A549 (cell line): ENCODE measurements at regions not wholly inside any gene's neighbourhood (a gene's known extent, or its start where the extent isn't known, plus 50 kb on each side); places are given as distances from the start of the nearest gene placed in this dataset.

Experiments
- ATAC-seq, 2 experiments: fragments of 200-7000 bp in 1 of 2; fragments of >200 bp in 1 of 2; cut with Nextera tagmentation in 1 of 2; cut with Tn5 transposase in 1 of 2; 3 replicates each; pipeline versions ENCODE4 v1.8.0 to v1.9.1; 2018 to 2020; ENCODE audit warnings: mild to moderate bottlenecking in 1 of 2, moderate library complexity in 1 of 2
- CTCF ChIA-PET: fragments of 300-600 bp; sonication (Branson Sonifier 250); formaldehyde crosslinking; extraction: SDS; loops from one replicate; lab custom pipeline; 2021; ENCODE audit warnings: antibody characterized with exemption, inconsistent platforms; lab: Yijun Ruan, JAX
- POLR2A ChIA-PET: fragments of 350-600 bp; formaldehyde crosslinking; extraction: SDS; loops from one replicate; lab custom pipeline; 2021; ENCODE audit warnings: antibody characterized with exemption, inconsistent platforms; lab: Yijun Ruan, JAX
- DNase-seq, 2 experiments: peaks; one replicate each; pipeline versions ENCODE4 v3.0.0 to v3.0.0-alpha.2; 2011 to 2016; ENCODE audit warnings: low read depth in 1 of 2, low spot score in 1 of 2
- FAIRE-seq: peaks from 2 replicates; lab custom pipeline; 2011; peaks lifted over from hg19 to GRCh38; lab: Jason Lieb, UNC
- H3K27ac ChIP-seq, 2 experiments: fragments of >200 bp; sonication (Bioruptor Twin); formaldehyde crosslinking; 3 replicates each; pipeline ENCODE4 v1.5.1; 2016 to 2017
- H3K4me1 ChIP-seq: fragments of >200 bp; sonication (Bioruptor Twin); formaldehyde crosslinking; 3 replicates; pipeline ENCODE4 v1.6.1; 2016
- H3K4me2 ChIP-seq: fragments of >200 bp; sonication (Bioruptor Twin); formaldehyde crosslinking; 3 replicates; pipeline ENCODE4 v1.6.1; 2016
- H3K4me3 ChIP-seq: fragments of >200 bp; sonication (Bioruptor Twin); formaldehyde crosslinking; 3 replicates; pipeline ENCODE4 v1.5.1; 2016
- H3K9me3 ChIP-seq: fragments of >200 bp; sonication (Bioruptor Twin); formaldehyde crosslinking; 3 replicates; pipeline ENCODE4 v1.6.1; 2016
- CBX2 ChIP-seq: fragments of 200-600 bp; sonication (generic); IDR thresholded peaks from 2 replicates; pipeline ENCODE4 v1.6.1; 2016; ENCODE audit warnings: low read depth, mild to moderate bottlenecking, borderline replicate concordance
- CBX8 ChIP-seq: fragments of 200-600 bp; sonication (generic); IDR thresholded peaks from 2 replicates; pipeline ENCODE4 v1.6.1; 2016
- CTCF ChIP-seq: fragments of >200 bp; sonication (Bioruptor Twin); formaldehyde crosslinking; IDR thresholded peaks from 3 replicates; pipeline ENCODE4 v1.5.1; 2016
- E2F6 ChIP-seq: IDR thresholded peaks from 2 replicates; pipeline ENCODE4 v1.6.1; 2012; ENCODE audit warnings: low read depth, borderline replicate concordance
- ELK1 ChIP-seq: fragments of 150-350 bp; IDR thresholded peaks from 2 replicates; pipeline ENCODE4 v1.6.1; 2014; ENCODE audit warnings: low read depth, mild to moderate bottlenecking, low read length
- ESRRA ChIP-seq: fragments of 150-350 bp; IDR thresholded peaks from 2 replicates; pipeline ENCODE4 v1.6.1; 2014; ENCODE audit warnings: mild to moderate bottlenecking, low read length, borderline replicate concordance
- GATA3 ChIP-seq: IDR thresholded peaks from 2 replicates; pipeline ENCODE4 v1.6.1; 2012; ENCODE audit warnings: borderline replicate concordance
- HMGXB4 ChIP-seq: fragments of 250-450 bp; sonication (Bioruptor Pico); IDR thresholded peaks from 2 replicates; pipeline ENCODE4 v1.5.0; 2021; ENCODE audit warnings: mild to moderate bottlenecking, moderate library complexity, borderline replicate concordance
- JUN ChIP-seq, 2 experiments: fragments of >200 bp; sonication (Bioruptor Twin); formaldehyde crosslinking; IDR thresholded peaks; 2 replicates in 1 of 2; 3 replicates in 1 of 2; pipeline ENCODE4 v1.6.1; 2016 to 2017
- KDM1A ChIP-seq: fragments of 200-600 bp; sonication (generic); IDR thresholded peaks from 2 replicates; pipeline ENCODE4 v1.6.1; 2016; ENCODE audit warnings: low read depth, mild to moderate bottlenecking
- MYC ChIP-seq: IDR thresholded peaks from 2 replicates; pipeline ENCODE4 v1.6.1; 2012; ENCODE audit warnings: mild to moderate bottlenecking, inconsistent platforms, low read length, improper control_type of control experiment, borderline replicate concordance
- NFE2L2 ChIP-seq: fragments of 150-350 bp; conservative IDR thresholded peaks from 2 replicates; pipeline ENCODE4 v1.6.1; 2014; ENCODE audit warnings: low read length
- PBX3 ChIP-seq: IDR thresholded peaks from 2 replicates; pipeline ENCODE4 v1.6.1; 2012
- PHF8 ChIP-seq: fragments of 200-600 bp; sonication (generic); IDR thresholded peaks from 2 replicates; pipeline ENCODE4 v1.6.1; 2016; ENCODE audit warnings: low read depth, mild to moderate bottlenecking, antibody characterized with exemption, moderate library complexity, borderline replicate concordance
- RAD21 ChIP-seq, 2 experiments: fragments of >200 bp in 1 of 2; sonication (Bioruptor Twin) in 1 of 2; formaldehyde crosslinking in 1 of 2; IDR thresholded peaks in 1 of 2; conservative IDR thresholded peaks in 1 of 2; 2 replicates in 1 of 2; 3 replicates in 1 of 2; pipeline ENCODE4 v1.6.1; 2012 to 2018; ENCODE audit warnings: inconsistent platforms in 1 of 2
- RARB ChIP-seq: fragments of 250-450 bp; sonication (Bioruptor Pico); IDR thresholded peaks from 2 replicates; pipeline ENCODE4 v1.8.0; 2021; ENCODE audit warnings: mild to moderate bottlenecking, moderate library complexity
- REST ChIP-seq: fragments of 200-600 bp; sonication (generic); IDR thresholded peaks from 2 replicates; pipeline ENCODE4 v1.6.1; 2016; ENCODE audit warnings: antibody characterized with exemption, mild to moderate bottlenecking, moderate library complexity
- RFX5 ChIP-seq: fragments of 450-650 bp; IDR thresholded peaks from 2 replicates; pipeline ENCODE4 v1.7.1; 2014; ENCODE audit warnings: antibody characterized with exemption, mild to moderate bottlenecking, moderate library complexity
- SREBF2 ChIP-seq: fragments of 450-650 bp; IDR thresholded peaks from 2 replicates; pipeline ENCODE4 v1.6.1; 2014; ENCODE audit warnings: mild to moderate bottlenecking, moderate library complexity
- TFCP2L1 ChIP-seq: fragments of 250-450 bp; sonication (Bioruptor Pico); IDR thresholded peaks from 2 replicates; pipeline ENCODE4 v1.5.0; 2021; ENCODE audit warnings: mild to moderate bottlenecking
- ZC3H11A ChIP-seq: fragments of 450-650 bp; IDR thresholded peaks from 2 replicates; pipeline ENCODE4 v1.6.1; 2014; ENCODE audit warnings: antibody characterized with exemption, mild to moderate bottlenecking
- ZFP36 ChIP-seq: fragments of 450-650 bp; IDR thresholded peaks from 2 replicates; pipeline ENCODE4 v1.6.1; 2014; ENCODE audit warnings: borderline replicate concordance; ENCODE audit not compliant: partially characterized antibody
- WGBS: methylation state at CpG from one replicate; pipeline ENCODE4 v1.1.6; 2017; ENCODE audit errors: missing lambda C conversion rate; 5-methylcytosine and 5-hydroxymethylcytosine counted together

- H3K4me3 ChIP-seq, result no peak overlapping the region
- H3K27ac ChIP-seq, result no peak overlapping the region
- TF ChIP-seq JUN (IDR thresholded peaks at IDR 0.05) (no peak), HMGXB4 (CRISPR knock-in tag) (no peak), ELK1 (no peak), KDM1A (no peak), PBX3 (no peak), ESRRA (no peak), ZFP36 (no peak), RAD21 (conservative IDR thresholded peaks at IDR 0.05 in 1 of 2, IDR thresholded peaks at IDR 0.05 in 1 of 2) (no peak), RFX5 (no peak), TFCP2L1 (CRISPR knock-in tag) (no peak), GATA3 (no peak)
- ChIA-PET CTCF (no interaction called here), POLR2A (no interaction called here)
- WGBS, result 33% methylated on average over 2 of the region's 2 CpGs
- DNase-seq, result no peak
- ATAC-seq, result no peak
- peaks cover 7% of the 10 kb centered on the region; the same call in 2 of the 3 replicates for H3K9me3 ChIP-seq
- no peak for FAIRE-seq
- H3K4me2 ChIP-seq, result no peak overlapping the region
- no peaks in the 10 kb centered on the region for H3K4me1 ChIP-seq
Observed at GRCh38 chr2:128710729-128711128, 392.1 kb upstream of the HS6ST1 start.

GRCh38 chr2:128714285-128714684 is 395.6 kb upstream of the HS6ST1 start:
- ChIA-PET POLR2A (no interaction called here), CTCF (interaction anchor here (0.6 kb wide), 1 partner anchor 376 kb away, joined by 3 read pairs; no protein-coding TSS in a partner anchor)
- no peak overlapping the region for H3K4me3 ChIP-seq
- H3K9me3 ChIP-seq, result no peaks in the 10 kb centered on the region; the same call in 2 of the 3 replicates
- no peak overlapping the region for H3K4me2 ChIP-seq
- no peak overlapping the region for H3K27ac ChIP-seq
- TF ChIP-seq JUN (IDR thresholded peaks at IDR 0.05) (no peak), SREBF2 (no peak), RFX5 (no peak), PHF8 (no peak), RARB (CRISPR knock-in tag) (no peak), CBX2 (no peak), ZC3H11A (no peak)
- FAIRE-seq (no peak), DNase-seq (no peak), ATAC-seq (no peak)
- H3K4me1 ChIP-seq, result no peaks in the 10 kb centered on the region
- 0% methylated on average over 4 of the region's 4 CpGs for WGBS

GRCh38 chr2:128714851-128715312 is 396.2 kb upstream of the HS6ST1 start:
- CTCF ChIA-PET, result no interaction called here
- Histone ChIP-seq H3K4me1 (no peaks in the 10 kb centered on the region), H3K4me2 (no peak overlapping the region), H3K9me3 (no peaks in the 10 kb centered on the region; the same call in 2 of the 3 replicates), H3K27ac (no peak overlapping the region), H3K4me3 (no peak overlapping the region)
- TF ChIP-seq REST (no peak), CTCF (no peak), E2F6 (no peak), KDM1A (no peak), CBX8 (no peak), NFE2L2 (no peak), RARB (CRISPR knock-in tag) (no peak), MYC (no peak)
- DNase-seq (no peak), ATAC-seq (peak in 1 of 2 experiments; percentile 30; a peak in 1 of 6 replicates), FAIRE-seq (no peak)
- 0% methylated on average over 5 of the region's 6 CpGs for WGBS
- POLR2A ChIA-PET, result no interaction called here
